ENCODE measurements at regions not wholly inside any gene's neighbourhood (a gene's known extent, or its start where the extent isn't known, plus 50 kb on each side); places are given as distances from the start of the nearest gene placed in this dataset.

GRCh38 chrX:11995146-11995545 lies 143.1 kb upstream of the FRMPD4 start:
- DNase-seq (ENCODE audit: low read depth), result no peak
- no peak overlapping the region for H3K4me3 ChIP-seq (ENCODE audit: low read depth, low read length)
- TF ChIP-seq CTCF (IDR thresholded peaks at IDR 0.05; ENCODE audit: insufficient read depth, low read length), result no peak

- no peak for TF ChIP-seq CTCF (IDR thresholded peaks at IDR 0.05; ENCODE audit: insufficient read depth, low read length)
- DNase-seq (ENCODE audit: low read depth), result no peak
- no peak overlapping the region for H3K4me3 ChIP-seq (ENCODE audit: low read depth, low read length)
These were observed 141.5 kb upstream of the FRMPD4 start for GRCh38 chrX:11996810-11997209.

- H3K4me3 ChIP-seq (ENCODE audit: low read depth, low read length), result no peak overlapping the region
- DNase-seq (ENCODE audit: low read depth), result no peak
- no peak for TF ChIP-seq CTCF (IDR thresholded peaks at IDR 0.05; ENCODE audit: insufficient read depth, low read length)
These were observed 139.3 kb upstream of the FRMPD4 start for GRCh38 chrX:11998944-11999343.

- TF ChIP-seq CTCF (IDR thresholded peaks at IDR 0.05; ENCODE audit: insufficient read depth, low read length), result no peak
- DNase-seq (ENCODE audit: low read depth), result no peak
These were observed 135.4 kb upstream of the FRMPD4 start for GRCh38 chrX:12002876-12003275.

GRCh38 chrX:12007881-12008280 lies 130.4 kb upstream of the FRMPD4 start:
- peak; percentile 81 for DNase-seq (ENCODE audit: low read depth)
- TF ChIP-seq CTCF (IDR thresholded peaks at IDR 0.05; ENCODE audit: insufficient read depth, low read length), result no peak
- H3K4me3 ChIP-seq (ENCODE audit: low read depth, low read length), result no peak overlapping the region

More at GRCh38 chrX:12002876-12003275, 135.4 kb upstream of the FRMPD4 start:
- H3K4me3 ChIP-seq (ENCODE audit: low read depth, low read length), result no peak overlapping the region

- no peak for DNase-seq (ENCODE audit: low read depth)
- TF ChIP-seq CTCF (IDR thresholded peaks at IDR 0.05; ENCODE audit: insufficient read depth, low read length), result no peak
- no peak overlapping the region for H3K4me3 ChIP-seq (ENCODE audit: low read depth, low read length)
These were observed 127.8 kb upstream of the FRMPD4 start for GRCh38 chrX:12010436-12010835.

- TF ChIP-seq CTCF (IDR thresholded peaks at IDR 0.05; ENCODE audit: insufficient read depth, low read length), result no peak
- H3K4me3 ChIP-seq (ENCODE audit: low read depth, low read length), result no peak overlapping the region
- DNase-seq (ENCODE audit: low read depth), result peak; percentile 5
These were observed 127.2 kb upstream of the FRMPD4 start for GRCh38 chrX:12011075-12011474.

Measured in fibroblast of the aortic adventitia (primary cell).